Activated CD4-positive, alpha-beta T cell treated with anti-CD3 and anti-CD28 coated beads, Interleukin-2, amount 50 U/mL, for 4 hours (primary cell): ENCODE measurements at regions not wholly inside any gene's neighbourhood (a gene's known extent, or its start where the extent isn't known, plus 50 kb on each side); places are given as distances from the start of the nearest gene placed in this dataset.

Experiments
- DNase-seq, 2 experiments: peaks; one replicate each; pipeline ENCODE4 v3.0.0-alpha.2; 2020

DNA sequence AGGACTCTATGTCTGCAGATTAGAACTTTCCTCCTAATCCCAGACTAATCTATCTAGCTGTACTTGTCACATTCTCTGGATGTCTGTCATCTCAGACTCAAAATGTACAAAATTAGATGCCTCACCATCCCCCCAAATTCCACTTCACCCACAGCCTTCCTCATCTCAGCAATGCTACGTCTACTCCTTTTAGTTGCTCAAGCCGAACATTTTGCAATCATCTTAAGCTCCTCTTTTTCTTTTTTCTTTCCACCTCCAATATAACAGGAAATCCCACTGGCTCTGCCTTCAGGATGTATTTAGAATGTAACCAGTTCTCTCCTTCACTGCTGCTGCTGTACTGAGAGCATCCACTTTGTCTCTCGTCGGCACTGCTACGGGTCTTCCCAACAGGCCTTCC, 1091.8 kb downstream of the TBC1D22A start:
- no peak for DNase-seq

DNA sequence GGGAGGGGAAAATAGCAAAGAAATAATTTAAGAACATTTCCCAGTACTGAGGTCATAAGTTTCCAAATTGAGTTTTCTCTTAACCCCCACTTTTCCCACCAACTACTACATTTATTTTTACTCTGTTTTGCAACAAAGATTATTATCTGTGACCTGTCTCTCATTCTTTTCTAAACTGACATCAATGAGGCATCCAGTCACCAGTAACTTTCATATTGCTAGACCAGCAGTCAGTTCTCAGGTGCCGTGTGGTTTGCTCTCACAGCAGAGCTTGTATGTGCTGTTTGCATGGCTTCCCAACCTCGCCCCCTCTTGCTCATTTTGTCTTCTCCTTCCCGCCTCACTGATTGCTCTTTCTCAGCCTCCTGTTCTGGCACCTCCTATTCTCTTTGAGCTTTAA, 1091.3 kb downstream of the TBC1D22A start:
- DNase-seq, result no peak

DNA sequence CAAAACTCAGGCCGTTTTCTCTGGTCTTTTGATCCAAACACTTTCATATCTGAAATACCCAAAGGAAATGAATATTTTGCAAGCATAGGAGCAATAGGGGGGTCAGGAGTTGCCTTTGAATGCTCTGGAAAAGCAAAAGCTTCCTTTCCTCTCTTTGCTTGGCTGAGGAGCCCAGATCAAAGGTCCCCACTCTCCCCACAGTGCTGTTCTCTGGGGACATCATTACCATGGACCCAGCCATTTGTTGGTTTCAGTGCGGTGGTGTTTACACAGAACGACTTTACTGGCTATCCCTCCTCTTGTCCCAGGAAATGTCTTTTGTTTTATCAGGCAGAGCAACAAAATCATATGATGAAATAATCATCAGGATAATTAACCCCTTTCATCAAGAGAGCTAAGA, 1089.1 kb downstream of the TBC1D22A start:
- DNase-seq, result no peak

DNA sequence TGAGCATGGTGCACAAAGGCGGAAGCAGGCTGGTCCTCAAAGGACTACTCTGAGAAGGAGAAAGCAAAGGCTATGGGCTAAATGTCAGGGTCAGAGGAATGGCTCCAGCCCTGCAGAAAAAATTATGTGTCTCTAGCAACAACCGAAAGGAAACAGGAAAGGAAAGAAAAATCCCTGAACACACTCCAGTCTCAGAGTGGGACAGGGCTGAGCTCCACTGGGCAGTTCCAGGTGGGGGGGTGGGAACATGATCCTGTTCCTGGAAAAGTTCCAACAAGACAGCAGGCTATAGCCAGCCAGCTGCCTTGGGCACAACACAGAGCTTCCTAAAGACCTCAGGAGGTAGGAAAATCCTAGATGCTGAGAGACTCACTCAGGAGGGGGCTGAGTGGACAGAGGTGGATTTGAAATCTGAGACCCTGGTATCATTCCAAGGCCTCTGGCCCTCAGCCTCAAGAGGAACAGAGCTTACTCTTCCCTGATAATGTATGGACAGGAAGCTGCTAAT, 1088.2 kb downstream of the TBC1D22A start:
- no peak for DNase-seq

DNA sequence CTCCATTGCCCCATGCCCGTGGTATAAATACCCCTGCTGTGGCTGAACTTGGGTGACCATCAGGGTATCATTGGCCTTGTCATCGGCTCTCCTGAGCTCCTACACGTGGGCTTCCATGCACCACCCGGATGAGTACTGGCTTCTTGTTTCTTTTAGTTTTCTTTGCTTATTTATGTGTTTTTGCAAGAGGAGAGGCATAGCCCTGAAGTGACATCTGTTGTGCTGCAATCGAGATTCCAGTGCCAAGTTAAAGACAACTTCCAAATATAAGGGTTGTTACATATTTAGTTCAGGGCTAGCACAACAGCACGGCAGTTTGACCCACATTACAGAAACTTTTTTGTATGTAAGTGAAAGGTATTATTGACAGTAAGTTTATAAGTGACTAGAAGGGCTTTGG, 1087.1 kb downstream of the TBC1D22A start:
- DNase-seq, result no peak

DNA sequence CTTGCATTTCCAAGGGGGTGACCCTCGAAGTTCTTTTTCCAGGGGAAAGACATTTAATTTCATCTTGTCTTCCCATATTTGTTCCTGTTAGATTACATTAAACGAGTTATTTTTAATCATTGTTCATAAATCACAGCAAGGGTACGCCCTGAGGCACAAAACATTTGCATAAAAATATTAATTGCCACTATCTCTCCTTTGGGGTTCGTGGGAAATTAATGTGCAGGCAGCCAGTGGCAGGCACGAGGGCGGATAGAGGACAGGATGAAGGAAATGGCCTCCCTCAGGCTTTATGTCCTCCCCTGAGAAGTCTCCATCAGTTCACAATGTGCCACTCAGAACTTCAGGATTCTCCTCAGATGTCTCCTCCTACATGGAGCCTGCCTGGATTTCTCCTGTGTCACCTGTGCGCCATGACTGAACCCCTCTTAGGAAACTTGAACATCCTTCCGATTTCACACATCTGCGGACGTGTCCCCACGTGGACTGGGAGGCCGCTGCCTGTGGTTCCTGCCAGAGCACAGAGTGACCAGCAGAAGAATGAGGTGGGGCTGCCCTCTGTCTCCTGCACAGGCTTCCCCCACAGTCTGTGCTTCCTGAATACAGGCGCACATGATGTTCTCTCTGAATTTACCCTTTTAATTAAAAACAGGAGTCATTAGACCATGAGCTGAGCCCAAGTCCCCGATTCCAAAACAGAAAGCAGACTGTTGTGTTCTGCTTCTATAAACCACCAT, 1085.9 kb downstream of the TBC1D22A start:
- no peak for DNase-seq

DNA sequence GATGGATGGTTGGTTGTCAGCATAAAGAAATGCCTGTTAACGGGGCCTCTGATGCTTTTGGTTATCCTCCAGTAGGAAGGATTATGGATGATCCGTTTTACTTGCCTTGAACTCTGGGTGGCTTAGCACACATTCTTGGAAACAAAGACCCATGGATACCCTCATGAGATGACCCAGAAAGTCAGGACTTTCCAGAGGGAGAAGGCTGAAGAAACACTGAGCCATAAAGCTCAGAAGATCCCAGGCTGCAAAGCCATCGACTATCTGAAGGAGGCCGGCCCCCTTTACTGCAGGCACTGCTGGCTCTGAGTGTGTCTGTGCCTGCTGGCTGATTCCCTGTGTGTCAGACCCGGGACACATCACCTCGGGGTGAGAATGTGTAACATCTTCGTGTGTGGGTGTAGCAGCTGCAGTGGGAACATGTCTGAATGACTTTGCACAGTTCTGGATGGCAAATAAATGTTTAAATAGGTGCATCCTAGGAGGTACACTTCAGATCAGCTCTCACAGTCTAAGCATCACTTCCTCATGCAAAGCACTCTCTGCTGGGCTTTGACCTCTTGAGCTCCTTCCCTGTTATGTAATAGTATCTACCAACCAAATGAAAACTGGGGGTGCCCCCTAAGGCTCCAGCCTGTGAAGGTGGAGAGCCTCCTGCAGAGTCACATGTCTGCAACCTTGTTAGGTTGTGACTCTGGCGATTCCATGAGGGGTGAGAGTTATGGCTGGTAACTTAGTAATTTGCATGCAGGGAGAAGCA, 1084.9 kb downstream of the TBC1D22A start:
- DNase-seq, result no peak

DNA sequence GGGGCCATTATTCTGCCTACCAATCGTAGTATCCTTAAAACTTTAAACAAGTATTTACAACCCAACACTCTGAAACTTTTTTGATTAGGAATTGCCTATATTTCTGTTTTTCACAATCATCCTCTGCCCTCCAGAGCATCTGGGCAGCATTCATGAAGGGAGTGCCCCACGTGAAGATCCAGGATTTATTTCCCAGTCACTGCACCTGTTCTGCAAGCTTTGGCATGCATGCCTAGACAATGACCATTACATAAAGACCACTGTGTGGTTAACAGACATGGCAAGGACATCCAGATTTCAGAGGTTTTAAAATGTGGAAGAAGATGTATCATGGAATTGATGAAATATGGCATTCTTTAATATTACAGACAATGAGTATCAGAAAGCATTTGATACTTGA, 1083.8 kb downstream of the TBC1D22A start:
- no peak for DNase-seq

DNA sequence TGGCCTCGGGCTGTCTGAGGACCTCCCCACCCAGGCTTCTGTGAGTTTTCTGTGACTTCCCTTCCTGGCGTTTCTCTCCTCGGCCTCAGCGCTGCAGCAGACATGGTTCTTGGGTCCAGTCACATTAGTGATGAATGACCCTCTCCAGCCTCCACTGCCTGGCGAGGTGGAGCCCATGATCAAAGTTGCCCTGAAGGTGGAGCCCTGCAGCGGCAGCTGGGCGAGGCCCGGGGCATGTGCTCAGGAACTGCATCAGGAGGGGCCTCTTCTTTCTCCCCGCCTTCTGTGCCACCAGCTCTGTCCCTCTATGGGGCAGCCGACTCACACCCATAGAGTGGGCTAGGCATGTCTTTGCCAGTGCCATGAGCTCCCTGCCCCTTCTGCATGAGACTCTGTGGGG, 1079.7 kb downstream of the TBC1D22A start:
- DNase-seq, result no peak

DNA sequence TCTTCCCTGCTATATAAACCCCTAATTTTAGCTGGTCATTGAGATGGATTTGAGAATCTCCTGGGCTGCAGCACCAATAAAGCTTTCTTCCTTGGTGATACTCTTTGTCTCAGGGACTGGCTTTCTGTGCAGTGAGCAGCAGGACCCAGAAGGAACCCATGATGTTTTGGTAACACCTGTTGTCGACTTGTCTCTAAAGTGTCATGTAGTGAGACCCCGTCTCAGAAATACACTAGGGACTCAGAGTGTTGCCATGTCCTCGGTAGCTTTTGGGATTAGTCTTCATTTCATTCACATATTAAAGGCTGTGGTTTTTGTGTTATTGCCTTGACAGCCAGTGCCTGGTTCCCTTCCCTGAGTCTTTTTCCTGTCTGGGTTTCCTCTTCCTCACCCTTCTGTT, 1078.7 kb downstream of the TBC1D22A start:
- no peak for DNase-seq

DNA sequence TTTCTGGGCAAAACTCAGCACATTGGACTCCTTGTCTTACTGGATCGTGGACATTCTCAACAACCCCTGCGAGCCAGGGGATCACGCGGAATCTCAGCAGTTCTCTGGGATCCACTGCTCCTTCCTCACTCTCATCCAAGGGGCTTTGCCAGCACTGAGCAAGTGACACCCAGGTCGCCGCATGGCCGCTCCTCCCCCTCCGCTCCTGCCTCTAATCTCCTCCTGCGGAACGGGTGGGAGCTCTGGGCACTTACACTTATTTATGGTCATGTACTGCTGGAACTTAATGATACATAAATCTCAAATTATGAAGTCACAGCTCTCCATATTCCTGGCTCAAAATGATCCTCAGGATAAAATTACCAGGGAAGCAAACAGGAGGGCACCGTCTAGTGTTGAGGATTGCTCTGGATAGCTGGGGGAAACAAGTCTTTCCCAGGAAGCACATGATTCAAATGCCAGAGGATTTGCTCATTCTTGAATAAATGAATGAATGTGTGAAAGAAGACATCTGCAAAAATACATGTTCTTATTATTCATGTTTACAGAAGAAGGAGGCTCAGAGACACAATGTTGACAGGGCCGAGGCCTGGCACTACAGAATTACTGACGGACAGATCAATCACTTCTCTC, 1077.3 kb downstream of the TBC1D22A start:
- DNase-seq, result no peak

DNA sequence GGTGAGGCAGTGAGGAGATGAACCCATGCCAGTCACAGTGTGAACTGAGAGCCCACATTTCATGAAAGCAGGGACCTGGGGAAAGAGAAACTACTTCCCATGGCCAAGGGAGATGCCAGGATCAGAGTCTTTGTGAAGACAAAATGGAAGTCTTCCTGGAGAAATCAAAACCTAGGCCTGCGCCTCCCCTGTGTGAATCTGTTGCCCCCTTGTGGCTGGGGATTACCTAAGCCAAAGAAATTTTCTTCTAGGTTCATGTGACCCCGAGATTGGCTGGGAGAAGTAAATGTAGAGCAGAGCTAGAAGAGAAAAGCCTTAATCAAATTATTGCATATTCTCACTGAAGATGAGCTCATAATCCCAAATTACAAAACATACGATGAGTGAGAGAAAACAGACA, 1075.3 kb downstream of the TBC1D22A start:
- no peak for DNase-seq

DNA sequence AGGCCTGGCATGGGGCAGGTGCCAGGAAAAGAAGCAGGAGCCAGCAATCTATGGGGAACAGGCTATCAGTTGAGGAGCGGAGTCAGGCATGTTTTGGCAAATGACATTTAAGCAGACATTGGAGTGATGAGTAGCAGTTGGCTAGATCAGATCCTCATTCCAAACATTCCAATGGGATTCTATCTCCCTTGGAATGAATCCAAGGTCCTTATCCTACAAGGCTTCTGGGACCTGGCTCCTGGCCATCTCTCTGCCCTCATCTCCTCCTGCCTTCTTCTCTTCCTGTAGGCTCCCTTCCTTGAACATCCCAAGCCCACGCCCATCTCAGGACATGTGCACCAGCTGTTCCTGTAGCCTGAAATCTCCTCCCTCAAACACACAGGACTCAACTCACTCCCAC, 1074.5 kb downstream of the TBC1D22A start:
- DNase-seq, result no peak

DNA sequence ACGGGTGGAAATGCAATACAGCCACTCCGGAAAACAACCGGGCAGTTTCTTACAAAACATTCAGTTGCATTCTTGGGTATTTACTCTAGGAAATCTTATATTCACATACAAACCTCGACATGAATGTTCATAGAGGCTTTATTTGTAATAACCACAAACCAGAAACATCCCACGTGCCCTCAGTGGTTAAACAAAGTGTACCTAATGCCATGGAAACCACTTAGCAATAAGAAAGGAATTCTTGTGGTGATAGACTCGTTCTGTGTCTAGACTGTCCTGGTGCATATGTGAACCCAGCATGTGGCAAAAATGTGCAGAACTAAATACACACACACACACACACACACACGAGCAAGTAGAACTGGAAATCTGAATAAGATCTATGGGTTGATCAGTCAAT, 1073.3 kb downstream of the TBC1D22A start:
- DNase-seq, result no peak

DNA sequence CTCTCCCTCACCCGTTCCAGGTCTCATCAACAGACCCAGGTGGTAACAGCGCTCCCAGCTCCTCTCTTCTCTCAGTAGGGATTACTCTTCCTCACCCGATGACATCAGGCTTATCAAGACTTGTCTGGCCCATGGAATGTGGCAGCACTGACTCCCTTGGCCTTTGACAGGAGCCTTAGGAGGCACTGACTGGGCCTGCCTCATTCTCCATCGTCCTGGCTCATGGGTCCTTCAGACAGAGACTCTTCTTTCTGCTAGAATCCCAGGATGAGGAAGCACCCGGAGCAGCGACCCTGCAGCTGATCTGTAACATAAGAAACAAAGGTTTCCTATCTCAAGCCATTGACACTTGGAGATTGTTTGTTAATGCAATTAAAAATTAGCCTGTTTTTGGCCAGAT, 1063.6 kb downstream of the TBC1D22A start:
- DNase-seq, result no peak

DNA sequence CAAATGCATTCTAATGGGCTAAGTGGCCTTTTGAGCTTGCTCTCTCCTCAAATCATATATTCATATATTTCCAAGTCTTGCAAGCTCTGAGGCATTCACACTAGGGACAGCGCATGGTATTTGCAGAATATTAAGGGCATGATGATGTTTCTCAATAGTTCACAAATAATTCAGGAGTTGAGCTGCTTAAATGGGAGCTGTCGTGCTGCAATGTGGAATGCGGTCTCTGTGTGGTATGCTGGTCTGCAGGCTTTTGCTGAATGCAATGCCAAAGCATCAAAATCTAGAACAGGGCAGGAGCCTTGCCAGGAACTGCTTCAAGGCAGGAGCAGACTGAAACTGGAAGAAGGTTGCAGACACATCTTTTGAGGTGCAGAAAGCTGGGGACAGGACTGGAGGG, 1060.0 kb downstream of the TBC1D22A start:
- no peak for DNase-seq

DNA sequence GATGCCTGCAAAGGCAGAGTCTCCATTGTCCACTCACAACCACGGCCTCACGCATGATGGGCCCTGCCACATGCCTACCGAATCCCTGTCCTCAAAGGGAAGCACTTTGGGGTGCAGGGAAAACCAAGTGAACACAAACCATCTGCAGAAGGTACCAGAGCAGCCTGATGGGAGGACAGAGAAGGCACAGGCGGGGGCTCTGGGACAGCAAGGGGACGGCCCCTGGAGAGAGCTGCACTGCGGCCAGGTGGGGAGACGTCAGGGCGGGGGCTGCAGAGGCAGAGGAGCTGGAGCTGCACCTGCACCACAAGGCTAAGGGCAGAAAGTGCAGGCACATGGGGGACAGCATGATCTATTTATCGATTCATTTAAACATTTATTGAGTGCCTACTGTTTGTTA, 1056.0 kb downstream of the TBC1D22A start:
- DNase-seq, result no peak

DNA sequence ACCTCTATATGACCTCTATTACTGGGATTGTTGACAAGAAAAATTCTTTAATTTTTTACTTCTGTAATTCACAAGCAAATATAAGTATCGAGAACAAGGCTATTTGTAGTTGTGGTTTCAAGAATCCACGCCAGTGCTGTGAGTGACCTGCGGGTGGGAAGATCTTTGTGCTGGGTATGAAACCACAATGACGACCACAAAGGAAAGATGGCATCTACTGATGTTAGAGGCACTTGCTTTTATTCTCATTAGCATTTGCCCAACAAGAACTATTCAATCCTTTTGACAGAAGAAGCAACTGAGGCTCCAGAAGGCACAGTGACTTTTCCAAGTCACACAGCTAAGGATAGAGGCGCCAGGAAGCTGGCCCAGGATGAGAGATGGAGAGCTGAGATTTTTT, 1054.9 kb downstream of the TBC1D22A start:
- DNase-seq, result no peak

DNA sequence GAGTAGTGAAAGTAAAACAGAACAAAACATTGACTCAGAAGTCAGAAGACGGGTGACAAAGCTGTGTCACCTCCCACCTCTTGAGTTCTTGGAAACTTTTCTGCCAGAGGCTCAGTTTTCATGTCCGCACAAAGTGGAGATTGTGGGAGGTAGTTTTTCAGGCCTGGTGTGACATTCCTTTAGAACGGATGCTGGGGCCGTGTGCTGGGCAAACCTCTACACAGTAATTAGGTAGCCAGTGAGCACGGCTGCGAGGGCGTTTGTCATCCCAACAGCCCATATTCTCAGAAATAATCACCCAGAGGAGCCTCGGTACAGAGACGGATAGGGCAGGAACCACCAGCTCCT, 1054.4 kb downstream of the TBC1D22A start:
- DNase-seq, result no peak

DNA sequence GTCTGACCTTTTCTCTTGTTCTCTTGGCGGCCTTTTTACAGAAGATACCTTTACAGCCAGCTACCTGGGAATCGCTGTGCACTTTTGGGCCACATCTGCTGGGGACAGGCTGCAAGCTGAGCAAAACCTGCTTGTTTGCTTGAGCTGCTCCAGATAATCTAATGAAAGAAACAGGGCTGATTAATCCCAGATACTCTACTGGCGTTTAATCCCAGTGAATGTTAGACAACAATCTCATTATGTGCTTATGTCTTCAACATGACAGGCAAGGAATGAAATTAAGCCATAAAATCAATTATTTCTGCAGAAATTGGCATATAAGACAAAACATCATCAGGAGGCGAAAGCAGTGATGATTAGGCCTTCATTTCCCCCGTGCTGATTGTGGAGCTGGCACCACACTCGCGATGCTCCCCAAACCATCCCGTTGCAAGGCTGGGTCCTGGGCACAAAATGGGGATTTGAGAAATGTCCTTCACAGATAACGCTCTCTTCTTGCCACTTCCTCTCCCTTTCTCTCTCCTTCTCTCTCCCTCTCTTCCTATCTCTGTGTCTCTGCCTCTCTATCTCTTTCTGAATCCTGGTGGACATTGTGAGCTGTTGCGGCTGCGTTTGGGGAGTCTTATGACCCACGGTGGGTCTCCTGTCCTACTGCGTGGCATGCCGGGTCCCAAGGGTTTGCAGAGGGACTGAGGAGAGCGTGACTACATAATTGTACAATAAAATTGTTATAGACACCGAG, 1053.8 kb downstream of the TBC1D22A start:
- no peak for DNase-seq

DNA sequence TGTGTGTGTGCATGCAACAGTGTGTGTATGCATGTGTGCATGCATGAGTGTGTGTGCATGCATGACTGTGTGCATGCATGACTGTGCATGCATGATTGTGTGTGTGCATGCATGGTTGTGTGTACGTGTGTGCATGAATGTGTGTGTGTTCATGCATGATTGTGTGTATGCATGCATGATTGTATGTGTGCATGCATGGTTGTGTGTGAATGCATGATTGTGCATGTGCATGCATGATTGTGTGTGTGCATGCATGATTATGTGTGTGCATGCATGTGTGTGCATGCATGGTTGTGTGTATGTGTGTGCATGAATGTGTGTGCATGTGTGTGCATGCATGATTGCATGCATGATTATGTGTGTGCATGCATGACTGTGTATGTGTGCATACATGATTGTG, 1052.0 kb downstream of the TBC1D22A start:
- DNase-seq, result no peak

DNA sequence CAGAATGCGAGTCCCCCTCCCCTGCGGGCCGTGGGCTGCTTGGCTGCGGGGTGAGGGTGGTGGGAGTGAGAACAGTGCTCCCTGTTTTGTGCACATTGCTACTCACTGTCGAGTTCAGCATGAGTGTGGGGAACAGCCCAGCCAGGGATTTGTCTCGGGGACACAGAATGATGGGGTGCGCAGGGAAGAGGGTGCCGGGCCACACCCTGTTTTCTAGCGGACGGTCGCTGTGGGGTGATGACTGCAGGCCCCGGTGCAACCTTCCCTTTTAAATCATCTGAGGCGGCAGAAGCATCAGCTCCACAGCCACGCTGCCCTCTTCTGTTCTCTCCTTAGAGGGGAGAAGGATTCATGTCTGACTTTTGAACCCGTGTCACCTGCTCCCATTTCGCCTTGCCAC, 1051.2 kb downstream of the TBC1D22A start:
- DNase-seq, result no peak

DNA sequence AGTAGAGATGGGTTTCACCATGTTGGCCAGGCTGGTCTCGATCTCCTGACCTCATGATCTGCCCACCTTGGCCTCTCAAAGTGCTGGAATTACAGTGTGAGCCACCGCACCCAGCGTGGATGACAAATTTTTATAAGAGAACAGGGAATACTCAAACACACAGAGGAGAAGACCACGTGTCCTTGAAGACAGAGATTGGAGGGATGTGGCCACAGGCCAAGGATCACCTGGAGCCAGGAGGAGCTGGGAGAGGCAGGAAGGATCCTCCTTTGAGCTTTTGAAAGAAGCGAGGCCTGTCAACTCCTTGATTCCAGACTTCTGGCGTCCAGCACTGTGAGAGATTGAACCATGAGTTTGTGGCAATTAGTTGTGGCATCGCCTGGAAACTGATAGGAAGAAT, 1049.5 kb downstream of the TBC1D22A start:
- DNase-seq, result no peak
